Hepatocyte (in vitro differentiated cells): ENCODE measurements at regions not wholly inside any gene's neighbourhood (a gene's known extent, or its start where the extent isn't known, plus 50 kb on each side); places are given as distances from the start of the nearest gene placed in this dataset.
"Not testable (repeated sequence)": the region's sequence is repeated elsewhere in the genome, so short reads cannot be mapped to it uniquely, and the experiment has no call there.

Source experiments
- DNase-seq: peaks from one replicate; pipeline ENCODE4 v3.0.0-alpha.2; 2016; ENCODE audit warnings: low spot score
- H2AFZ ChIP-seq: fragments of 200-600 bp; sonication (generic); 2 replicates; pipeline ENCODE4 v1.6.0; 2016; ENCODE audit warnings: antibody characterized with exemption, mild to moderate bottlenecking
- H3K27ac ChIP-seq: fragments of 200-600 bp; sonication (generic); 2 replicates; pipeline ENCODE4 v1.5.1; 2016; ENCODE audit warnings: mild to moderate bottlenecking
- H3K27me3 ChIP-seq: fragments of 200-600 bp; sonication (generic); 2 replicates; pipeline ENCODE4 v1.6.1; 2016
- H3K36me3 ChIP-seq: fragments of 200-600 bp; sonication (generic); replicated peaks from 2 replicates; pipeline ENCODE4 v1.5.1; 2016; ENCODE audit warnings: low read depth; ENCODE audit not compliant: insufficient read depth
- H3K4me1 ChIP-seq: fragments of 200-600 bp; sonication (generic); 2 replicates; pipeline ENCODE4 v1.5.1; 2016; ENCODE audit warnings: mild to moderate bottlenecking, moderate library complexity; ENCODE audit not compliant: insufficient read depth
- H3K4me2 ChIP-seq: fragments of 200-600 bp; sonication (generic); 2 replicates; pipeline ENCODE4 v1.6.0; 2016
- H3K4me3 ChIP-seq: fragments of 200-600 bp; sonication (generic); 2 replicates; pipeline ENCODE4 v1.5.1; 2016; ENCODE audit warnings: mild to moderate bottlenecking
- H3K79me2 ChIP-seq: fragments of 200-600 bp; sonication (generic); 2 replicates; pipeline ENCODE4 v1.6.0; 2017; ENCODE audit warnings: mild to moderate bottlenecking
- H3K9me2 ChIP-seq: fragments of 200-600 bp; sonication (generic); replicated peaks from 2 replicates; pipeline ENCODE4 v1.6.0; 2017; ENCODE audit warnings: mild to moderate bottlenecking; ENCODE audit not compliant: insufficient read depth
- H3K9me3 ChIP-seq: fragments of 200-600 bp; sonication (generic); 2 replicates; pipeline ENCODE4 v1.5.1; 2016; ENCODE audit warnings: low read depth, mild to moderate bottlenecking
- H4K20me1 ChIP-seq: fragments of 200-600 bp; sonication (generic); 2 replicates; pipeline ENCODE4 v1.6.0; 2016; ENCODE audit warnings: mild to moderate bottlenecking; ENCODE audit not compliant: insufficient read depth, poor library complexity, severe bottlenecking
- WGBS: methylation state at CpG from one replicate; pipeline ENCODE4 v1.1.6; 2016; ENCODE audit warnings: low lambda C conversion rate; ENCODE audit errors: missing lambda C conversion rate; 5-methylcytosine and 5-hydroxymethylcytosine counted together

- not testable (repeated sequence) for H3K9me3 ChIP-seq, H3K9me2 ChIP-seq, H3K27me3 ChIP-seq, H3K79me2 ChIP-seq, H3K36me3 ChIP-seq, H3K4me3 ChIP-seq, H3K27ac ChIP-seq, H3K4me1 ChIP-seq, H3K4me2 ChIP-seq, H2AFZ ChIP-seq, H4K20me1 ChIP-seq
- peak; percentile 3 for DNase-seq
- 43% methylated on average over 5 of the region's 6 CpGs for WGBS
Observed at GRCh38 chr2:87903242-87904114, 77.9 kb upstream of the RGPD2 start.

DNA sequence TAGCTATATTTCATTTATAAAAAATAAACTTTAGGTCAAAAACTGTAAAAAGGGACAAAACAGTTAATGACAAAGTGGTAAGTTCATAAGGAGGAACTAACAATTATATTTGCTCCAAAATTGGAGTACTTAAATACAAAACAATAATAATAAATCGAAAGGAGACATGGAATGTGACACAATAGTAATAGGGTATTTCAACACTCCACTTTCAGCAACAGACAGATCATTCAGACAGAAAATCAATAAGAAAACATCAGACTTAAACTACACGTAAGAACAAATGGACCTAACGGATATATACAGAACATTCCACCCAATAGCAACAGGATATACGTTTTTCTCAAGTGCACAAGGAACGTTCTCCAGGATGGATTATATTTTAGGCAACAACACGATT is 58.1 kb upstream of the RGPD2 start:
- H3K4me1 ChIP-seq, H3K36me3 ChIP-seq, H3K9me3 ChIP-seq, H2AFZ ChIP-seq, H3K27ac ChIP-seq, H3K9me2 ChIP-seq, DNase-seq, H3K79me2 ChIP-seq, H3K4me3 ChIP-seq, H4K20me1 ChIP-seq, H3K4me2 ChIP-seq, H3K27me3 ChIP-seq: not testable (repeated sequence)
- WGBS, result 73% methylated on average over 6 of the region's 6 CpGs
